ENCODE measurements at regions not wholly inside any gene's neighbourhood (a gene's known extent, or its start where the extent isn't known, plus 50 kb on each side); places are given as distances from the start of the nearest gene placed in this dataset.

DNA sequence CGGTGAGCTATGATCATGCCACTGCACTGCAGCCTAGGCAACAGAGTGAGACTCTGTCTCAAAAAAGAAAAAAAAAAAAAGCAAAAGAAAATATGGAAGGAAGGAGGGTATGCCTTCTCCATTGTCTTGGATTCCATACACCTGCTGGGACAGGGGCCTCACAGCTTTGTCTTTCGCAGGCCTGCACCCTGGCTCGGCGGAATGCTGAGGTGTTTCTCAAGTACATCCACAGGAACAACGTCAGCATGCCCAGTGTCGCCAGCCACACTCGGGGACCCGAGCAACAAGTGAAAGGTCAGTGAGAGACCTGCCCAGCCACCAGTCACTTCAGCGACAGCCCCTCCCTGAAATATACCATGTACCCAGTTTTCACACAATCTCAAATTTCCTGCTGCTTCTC, 288.5 kb upstream of the UMPS start:
- Histone ChIP-seq H3K4me3 (ENCODE audit: low read depth, low read length) (no peak overlapping the region), H3K27me3 (ENCODE audit: control insufficient read depth, insufficient read depth, low read length) (no peaks in the 10 kb centered on the region), H3K36me3 (ENCODE audit: control insufficient read depth, insufficient read depth, low read length) (no peaks in the 10 kb centered on the region)
- no peak for DNase-seq (ENCODE audit: low read depth)
- TF ChIP-seq, protein P1, sequence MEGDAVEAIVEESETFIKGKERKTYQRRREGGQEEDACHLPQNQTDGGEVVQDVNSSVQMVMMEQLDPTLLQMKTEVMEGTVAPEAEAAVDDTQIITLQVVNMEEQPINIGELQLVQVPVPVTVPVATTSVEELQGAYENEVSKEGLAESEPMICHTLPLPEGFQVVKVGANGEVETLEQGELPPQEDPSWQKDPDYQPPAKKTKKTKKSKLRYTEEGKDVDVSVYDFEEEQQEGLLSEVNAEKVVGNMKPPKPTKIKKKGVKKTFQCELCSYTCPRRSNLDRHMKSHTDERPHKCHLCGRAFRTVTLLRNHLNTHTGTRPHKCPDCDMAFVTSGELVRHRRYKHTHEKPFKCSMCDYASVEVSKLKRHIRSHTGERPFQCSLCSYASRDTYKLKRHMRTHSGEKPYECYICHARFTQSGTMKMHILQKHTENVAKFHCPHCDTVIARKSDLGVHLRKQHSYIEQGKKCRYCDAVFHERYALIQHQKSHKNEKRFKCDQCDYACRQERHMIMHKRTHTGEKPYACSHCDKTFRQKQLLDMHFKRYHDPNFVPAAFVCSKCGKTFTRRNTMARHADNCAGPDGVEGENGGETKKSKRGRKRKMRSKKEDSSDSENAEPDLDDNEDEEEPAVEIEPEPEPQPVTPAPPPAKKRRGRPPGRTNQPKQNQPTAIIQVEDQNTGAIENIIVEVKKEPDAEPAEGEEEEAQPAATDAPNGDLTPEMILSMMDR (IDR thresholded peaks at IDR 0.05; ENCODE audit: insufficient read depth, low read length, poor library complexity, severe bottlenecking) = no peak

DNA sequence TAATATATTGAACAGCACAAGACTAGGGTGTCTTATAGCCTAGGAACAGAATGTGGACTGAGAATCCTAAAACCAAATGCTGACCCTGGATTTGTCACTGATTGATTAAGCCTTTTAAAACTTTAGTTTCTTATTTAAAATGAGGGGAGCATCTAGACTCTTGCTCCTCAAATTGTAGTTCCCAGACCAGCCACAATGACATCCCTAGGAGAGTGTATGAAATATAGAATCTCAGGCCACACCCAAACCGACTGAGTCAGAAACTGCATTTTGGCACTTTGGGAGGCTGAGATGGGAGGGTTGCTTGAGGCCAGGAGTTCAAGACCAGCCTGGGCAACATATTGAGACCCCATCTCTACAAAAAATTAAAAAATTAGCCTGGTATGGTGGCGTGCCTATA, 287.8 kb upstream of the UMPS start:
- Histone ChIP-seq H3K4me3 (ENCODE audit: low read depth, low read length) (no peak overlapping the region), H3K36me3 (ENCODE audit: control insufficient read depth, insufficient read depth, low read length) (no peaks in the 10 kb centered on the region), H3K27me3 (ENCODE audit: control insufficient read depth, insufficient read depth, low read length) (no peaks in the 10 kb centered on the region)
- DNase-seq (ENCODE audit: low read depth) = no peak
- TF ChIP-seq, protein P1 (IDR thresholded peaks at IDR 0.05; ENCODE audit: insufficient read depth, low read length, poor library complexity, severe bottlenecking) = no peak

DNA sequence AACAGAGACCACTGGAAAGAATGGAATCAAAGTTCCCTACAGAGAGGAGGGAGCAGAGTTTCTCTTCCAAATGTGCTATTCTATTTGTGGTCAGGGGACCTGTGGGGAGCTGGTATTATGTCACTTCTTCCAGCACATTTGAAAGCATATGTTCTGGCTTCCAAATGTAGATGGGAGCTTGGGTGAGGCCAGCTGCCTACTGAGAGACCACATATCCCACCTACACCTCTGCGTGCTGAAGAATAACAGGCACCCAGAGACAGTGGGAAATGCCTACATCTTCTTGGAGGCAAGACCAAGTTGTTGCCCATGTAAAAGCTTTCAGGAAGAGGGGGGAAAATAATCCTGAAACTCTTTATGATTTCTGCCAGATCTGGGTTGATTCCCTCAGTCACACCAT, 286.8 kb upstream of the UMPS start:
- Histone ChIP-seq H3K27me3 (ENCODE audit: control insufficient read depth, insufficient read depth, low read length) (no peaks in the 10 kb centered on the region), H3K4me3 (ENCODE audit: low read depth, low read length) (no peak overlapping the region), H3K36me3 (ENCODE audit: control insufficient read depth, insufficient read depth, low read length) (no peaks in the 10 kb centered on the region)
- TF ChIP-seq, protein P1 (IDR thresholded peaks at IDR 0.05; ENCODE audit: insufficient read depth, low read length, poor library complexity, severe bottlenecking) = no peak
- no peak for DNase-seq (ENCODE audit: low read depth)

DNA sequence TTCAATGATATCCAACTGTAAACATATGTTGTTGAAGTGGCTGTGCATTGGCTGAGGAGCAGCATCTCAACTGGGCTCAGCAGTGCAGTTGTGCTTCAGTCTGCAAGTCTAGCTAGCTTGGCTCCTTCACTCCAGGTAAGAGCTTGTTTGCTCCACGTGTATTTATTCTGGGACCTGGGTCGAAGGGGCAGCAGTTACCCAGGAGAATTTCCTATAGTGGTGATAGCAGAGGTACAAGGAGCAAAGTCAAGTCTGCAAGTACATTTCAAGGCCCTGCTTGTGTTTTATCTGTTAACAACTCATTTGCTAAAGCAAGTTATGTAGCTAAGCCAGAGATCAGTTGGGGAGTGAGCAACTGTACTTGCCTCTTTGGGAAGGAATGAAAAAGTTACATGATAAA, 286.2 kb upstream of the UMPS start:
- TF ChIP-seq, protein P1 (IDR thresholded peaks at IDR 0.05; ENCODE audit: insufficient read depth, low read length, poor library complexity, severe bottlenecking) = no peak
- H3K4me3 ChIP-seq (ENCODE audit: low read depth, low read length) = no peak overlapping the region
- H3K27me3 ChIP-seq (ENCODE audit: control insufficient read depth, insufficient read depth, low read length) = no peaks in the 10 kb centered on the region
- no peak for DNase-seq (ENCODE audit: low read depth)
- H3K36me3 ChIP-seq (ENCODE audit: control insufficient read depth, insufficient read depth, low read length) = no peaks in the 10 kb centered on the region

DNA sequence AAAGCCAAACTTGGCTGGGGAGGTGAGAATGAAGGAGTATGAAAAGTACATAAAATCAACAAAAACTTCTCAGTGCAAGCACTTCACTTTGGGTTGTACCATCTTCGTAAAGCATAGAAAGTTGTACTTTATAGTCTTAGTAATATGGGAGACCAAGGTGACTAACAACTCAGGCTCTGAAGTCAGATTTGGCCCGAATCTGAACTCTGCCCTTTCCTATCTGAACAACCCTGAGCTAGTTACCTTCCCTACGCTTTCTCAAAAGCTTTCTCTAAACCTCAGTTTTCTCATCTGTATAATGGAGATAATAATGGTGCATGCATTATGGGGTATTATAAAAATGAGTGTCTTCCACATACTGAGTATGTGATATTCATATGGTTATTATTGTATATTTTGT, 285.4 kb upstream of the UMPS start:
- Histone ChIP-seq H3K27me3 (ENCODE audit: control insufficient read depth, insufficient read depth, low read length) (no peaks in the 10 kb centered on the region), H3K4me3 (ENCODE audit: low read depth, low read length) (no peak overlapping the region), H3K36me3 (ENCODE audit: control insufficient read depth, insufficient read depth, low read length) (no peaks in the 10 kb centered on the region)
- no peak for DNase-seq (ENCODE audit: low read depth)
- TF ChIP-seq, protein P1 (IDR thresholded peaks at IDR 0.05; ENCODE audit: insufficient read depth, low read length, poor library complexity, severe bottlenecking) = no peak

DNA sequence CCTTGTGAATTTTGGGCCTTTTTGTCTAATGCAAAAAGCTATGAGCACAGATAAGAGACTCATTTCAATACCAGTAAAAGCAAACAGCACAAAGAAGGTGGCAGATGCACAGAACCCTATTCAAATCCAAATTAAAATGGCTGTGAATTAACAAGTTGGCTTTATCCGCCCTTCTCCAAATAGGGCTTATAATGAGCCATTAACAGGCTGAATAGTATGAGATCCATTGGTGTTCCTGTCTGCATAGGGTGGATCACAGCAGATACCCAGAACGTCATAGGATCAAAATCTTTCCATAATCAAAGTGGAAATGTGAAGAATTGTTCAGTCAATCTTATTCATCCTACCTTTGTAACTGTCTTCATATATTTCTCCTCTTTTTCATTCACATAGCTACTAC, 282.4 kb upstream of the UMPS start:
- TF ChIP-seq, protein P1 (IDR thresholded peaks at IDR 0.05; ENCODE audit: insufficient read depth, low read length, poor library complexity, severe bottlenecking) = no peak
- Histone ChIP-seq H3K27me3 (ENCODE audit: control insufficient read depth, insufficient read depth, low read length) (no peaks in the 10 kb centered on the region), H3K36me3 (ENCODE audit: control insufficient read depth, insufficient read depth, low read length) (peaks cover 2% of the 10 kb centered on the region), H3K4me3 (ENCODE audit: low read depth, low read length) (no peak overlapping the region)
- DNase-seq (ENCODE audit: low read depth) = no peak
